HCT116 (cell line): ENCODE measurements at regions not wholly inside any gene's neighbourhood (a gene's known extent, or its start where the extent isn't known, plus 50 kb on each side); places are given as distances from the start of the nearest gene placed in this dataset.

Experiments
- ATAC-seq: fragments of 200-7000 bp; cut with Tn5 transposase; 2 replicates; pipeline ENCODE4 v1.9.1; 2020; ENCODE audit warnings: mild to moderate bottlenecking, moderate library complexity
- BruUV-seq: library from RNA; stranded (reverse); fragments of 400-500 nt; replicated peaks from 2 replicates; lab custom pipeline; 2021; lab: Mats Ljungman, UMichigan
- CTCF ChIA-PET: fragments of 300-600 bp; sonication (Branson Sonifier 250); formaldehyde crosslinking; loops from one replicate; lab custom pipeline; 2021; ENCODE audit warnings: antibody characterized with exemption; lab: Charles Lee
- POLR2A ChIA-PET: fragments of 300-600, 350-600 bp; sonication (Branson Sonifier 250); formaldehyde crosslinking; loops from one replicate; lab custom pipeline; 2021; ENCODE audit warnings: antibody characterized with exemption; lab: Charles Lee
- RAD21 ChIA-PET, 2 experiments: fragments of 300-600 bp; sonication (Branson Sonifier 250); formaldehyde crosslinking; loops; one replicate each; lab custom pipeline; 2023; ENCODE audit warnings: low total read pairs in 2 of 2; ENCODE audit not compliant: uncharacterized antibody in 2 of 2, unreplicated experiment in 2 of 2, low non-redundant PET in 1 of 2; lab: Charles Lee
- DNase-seq: peaks from one replicate; pipeline ENCODE4 v3.0.0-alpha.2; 2010; ENCODE audit warnings: low read depth, low spot score
- H2AFZ ChIP-seq: fragments of 200-600 bp; shearing (Covaris generic), sonication (generic); 2 replicates; pipeline ENCODE4 v1.6.1; 2017; ENCODE audit warnings: low read depth, mixed run types, mixed read lengths, antibody characterized with exemption, low read length; ENCODE audit not compliant: poor library complexity, severe bottlenecking
- H3K27ac ChIP-seq: 2 replicates; pipeline ENCODE4 v1.5.1; 2012; ENCODE audit warnings: low read depth, low read length
- H3K27me3 ChIP-seq: fragments of 200-600 bp; sonication (generic); 2 replicates; pipeline ENCODE4 v1.6.1; 2016; ENCODE audit warnings: mixed run types, low read length, mixed read lengths; ENCODE audit not compliant: insufficient read depth
- H3K36me3 ChIP-seq, 2 experiments: fragments of 200-500 bp in 1 of 2; fragments of 200-600 bp in 1 of 2; sonication (Bioruptor generic) in 1 of 2; sonication (generic) in 1 of 2; 2 replicates each; pipeline versions ENCODE4 v1.5.1 to v1.6.1; 2014 to 2016; ENCODE audit warnings: low read length in 2 of 2, inconsistent platforms in 1 of 2, mixed read lengths in 1 of 2, mixed run types in 1 of 2; ENCODE audit not compliant: insufficient read depth in 2 of 2, control insufficient read depth in 1 of 2
- H3K4me1 ChIP-seq, 2 experiments: fragments of 200-600 bp in 1 of 2; sonication (generic) in 1 of 2; 2 replicates each; pipeline versions ENCODE4 v1.5.1 to v1.6.1; 2012 to 2017; ENCODE audit warnings: low read length in 2 of 2, inconsistent platforms in 1 of 2, mild to moderate bottlenecking in 1 of 2, mixed read lengths in 1 of 2, mixed run types in 1 of 2, moderate library complexity in 1 of 2; ENCODE audit not compliant: insufficient read depth in 2 of 2, control insufficient read depth in 1 of 2
- H3K4me2 ChIP-seq: fragments of 200-600 bp; sonication (generic); 2 replicates; pipeline ENCODE4 v1.6.1; 2017; ENCODE audit warnings: mixed run types, low read length, mixed read lengths
- H3K4me3 ChIP-seq, 2 experiments: fragments of 200-600 bp in 1 of 2; sonication (generic) in 1 of 2; replicated peaks in 1 of 2; 2 replicates each; pipeline ENCODE4 v1.5.1; 2011 to 2016; ENCODE audit warnings: low read length in 2 of 2, control low read depth in 1 of 2, low read depth in 1 of 2, mild to moderate bottlenecking in 1 of 2, mixed read lengths in 1 of 2, mixed run types in 1 of 2
- H3K79me2 ChIP-seq: fragments of 200-600 bp; sonication (generic); 2 replicates; pipeline ENCODE4 v1.6.1; 2017; ENCODE audit warnings: mild to moderate bottlenecking, mixed run types, low read length, moderate library complexity, mixed read lengths; ENCODE audit not compliant: insufficient read depth
- H3K9ac ChIP-seq: fragments of 200-600 bp; sonication (generic); 2 replicates; pipeline ENCODE4 v1.6.1; 2016; ENCODE audit warnings: low read length, mixed read lengths
- H3K9me2 ChIP-seq: fragments of 200-600 bp; sonication (generic), shearing (Covaris generic); 2 replicates; pipeline ENCODE4 v1.6.1; 2017; ENCODE audit warnings: mixed run types, mild to moderate bottlenecking, moderate library complexity; ENCODE audit not compliant: insufficient read depth
- H3K9me3 ChIP-seq, 2 experiments: fragments of 200-500 bp in 1 of 2; fragments of 200-600 bp in 1 of 2; sonication (Bioruptor generic) in 1 of 2; sonication (generic) in 1 of 2; 2 replicates each; pipeline ENCODE4 v1.6.1; 2014 to 2017; ENCODE audit warnings: low read length in 2 of 2, mixed read lengths in 2 of 2, inconsistent platforms in 1 of 2, low read depth in 1 of 2, mild to moderate bottlenecking in 1 of 2, mixed run types in 1 of 2, moderate library complexity in 1 of 2; ENCODE audit not compliant: control insufficient read depth in 1 of 2, insufficient read depth in 1 of 2
- H4K20me1 ChIP-seq: fragments of 200-600 bp; sonication (generic), shearing (Covaris generic); 2 replicates; pipeline ENCODE4 v1.6.1; 2017; ENCODE audit warnings: mixed run types, mild to moderate bottlenecking, moderate library complexity; ENCODE audit not compliant: insufficient read depth
- CEBPB ChIP-seq: IDR thresholded peaks from 2 replicates; pipeline ENCODE4 v1.6.1; 2012; ENCODE audit warnings: low read depth
- EGR1 ChIP-seq: IDR thresholded peaks from 2 replicates; pipeline ENCODE4 v1.6.1; 2012; ENCODE audit warnings: low read depth
- JUND ChIP-seq: IDR thresholded peaks from 2 replicates; pipeline ENCODE4 v1.6.1; 2012
- MAX ChIP-seq: IDR thresholded peaks from 2 replicates; pipeline ENCODE4 v1.6.1; 2012
- POLR2A ChIP-seq: IDR thresholded peaks from 2 replicates; pipeline ENCODE4 v1.7.0; 2011; ENCODE audit warnings: borderline replicate concordance; ENCODE audit not compliant: insufficient read depth, insufficient read length; ENCODE audit errors: extremely low read depth
- POLR2AphosphoS5 ChIP-seq: IDR thresholded peaks from 2 replicates; pipeline ENCODE4 v1.6.1; 2011; ENCODE audit warnings: mild to moderate bottlenecking, low read depth, low read length, moderate library complexity
- REST ChIP-seq: IDR thresholded peaks from 2 replicates; pipeline ENCODE4 v1.6.1; 2012; ENCODE audit warnings: low read depth
- SIN3A ChIP-seq: IDR thresholded peaks from 2 replicates; pipeline ENCODE4 v1.6.1; 2012; ENCODE audit warnings: low read depth
- SRF ChIP-seq: IDR thresholded peaks from 2 replicates; pipeline ENCODE4 v1.6.1; 2012; ENCODE audit warnings: low read depth
- YY1 ChIP-seq: IDR thresholded peaks from 2 replicates; pipeline ENCODE4 v1.6.1; 2011; ENCODE audit warnings: low read length, low read depth, moderate library complexity, mild to moderate bottlenecking; ENCODE audit not compliant: insufficient replicate concordance; ENCODE audit errors: extremely low read depth
- ZBTB33 ChIP-seq: IDR thresholded peaks from 2 replicates; pipeline ENCODE4 v1.6.1; 2011; ENCODE audit warnings: mild to moderate bottlenecking, low read length, moderate library complexity; ENCODE audit not compliant: insufficient replicate concordance; ENCODE audit errors: extremely low read depth
- ZFX ChIP-seq: fragments of 450-650 bp; IDR thresholded peaks from 2 replicates; pipeline ENCODE4 v1.6.1; 2017
- ZNF274 ChIP-seq: fragments of 200-500 bp; sonication (Bioruptor generic); IDR thresholded peaks from 2 replicates; pipeline ENCODE4 v1.6.1; 2014; ENCODE audit warnings: mild to moderate bottlenecking, low read depth, low read length, inconsistent platforms
- intact Hi-C: fragments of 100-400 bp; cut with micrococcal nuclease; formaldehyde crosslinking; loops from 2 replicates; pipeline ENCODE4 v1.10.0; 2022
- TF ChIP-seq, protein P1 (sequence below): IDR thresholded peaks from 2 replicates; pipeline ENCODE4 v1.6.1; 2012
- TF ChIP-seq, protein P2 (sequence below), 3 experiments: fragments of 200-600 bp in 1 of 3; sonication (generic) in 1 of 3; IDR thresholded peaks in 2 of 3; conservative IDR thresholded peaks in 1 of 3; 2 replicates each; pipeline ENCODE4 v1.5.1; 2012 to 2017; ENCODE audit warnings: low read depth in 2 of 3, low read length in 2 of 3, antibody characterized with exemption in 1 of 3, borderline replicate concordance in 1 of 3, control low read depth in 1 of 3, mild to moderate bottlenecking in 1 of 3, mixed read lengths in 1 of 3, mixed run types in 1 of 3, moderate library complexity in 1 of 3; ENCODE audit not compliant: insufficient read depth in 1 of 3

DNA sequence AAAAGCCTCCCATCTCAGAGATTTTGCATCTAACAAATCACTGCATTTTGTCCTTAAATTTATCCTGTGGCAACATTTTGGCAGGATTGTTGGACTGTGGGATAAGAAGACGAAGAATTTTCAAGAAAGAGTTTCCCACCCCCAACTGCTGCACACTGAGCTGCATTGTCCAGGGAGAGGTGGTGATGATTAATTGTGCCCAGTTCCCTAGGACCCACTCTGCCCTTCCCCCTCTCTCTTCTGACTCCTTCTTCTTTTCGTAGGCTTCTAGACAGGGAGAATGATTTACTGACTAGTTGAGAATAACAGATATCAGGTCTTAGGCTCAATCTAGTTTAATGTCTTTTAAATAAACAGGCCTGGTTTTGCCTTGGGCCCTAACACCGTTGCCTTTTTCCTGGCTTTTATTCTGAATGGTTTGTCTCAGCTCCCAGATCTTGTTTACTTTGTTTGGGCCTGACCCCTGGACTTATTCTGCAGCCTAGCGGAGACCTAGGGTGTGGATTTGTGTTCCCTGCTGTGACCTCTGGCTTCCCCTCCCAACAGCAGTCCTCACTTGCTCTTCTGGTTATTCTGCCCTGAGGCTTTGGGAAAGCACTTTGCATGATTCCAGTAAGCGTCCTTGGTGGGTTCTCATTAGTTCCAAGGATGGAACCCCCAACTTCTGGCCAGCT is 233.3 kb downstream of the INSIG2 start:
- Histone ChIP-seq H3K36me3 (no peaks in the 10 kb centered on the region), H3K79me2 (no peaks in the 10 kb centered on the region), H3K27ac (no peak overlapping the region), H3K4me1 (no peaks in the 10 kb centered on the region), H3K4me3 (no peak overlapping the region), H3K9ac (no peak overlapping the region), H3K9me2 (no peaks in the 10 kb centered on the region), H3K27me3 (no peaks in the 10 kb centered on the region), H3K9me3 (no peaks in the 10 kb centered on the region), H3K4me2 (no peak overlapping the region), H4K20me1 (no peaks in the 10 kb centered on the region), H2AFZ (no peak overlapping the region)
- ChIA-PET POLR2A (no interaction called here), CTCF (no interaction called here), RAD21 (no interaction called here)
- TF ChIP-seq REST = no peak
- no peak for TF ChIP-seq MAX
- no peak for TF ChIP-seq ZFX
- TF ChIP-seq POLR2A = no peak
- no peak for TF ChIP-seq EGR1
- TF ChIP-seq CEBPB = no peak
- TF ChIP-seq ZBTB33 = no peak
- TF ChIP-seq, protein P1, sequence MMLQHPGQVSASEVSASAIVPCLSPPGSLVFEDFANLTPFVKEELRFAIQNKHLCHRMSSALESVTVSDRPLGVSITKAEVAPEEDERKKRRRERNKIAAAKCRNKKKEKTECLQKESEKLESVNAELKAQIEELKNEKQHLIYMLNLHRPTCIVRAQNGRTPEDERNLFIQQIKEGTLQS = no peak
- no peak for TF ChIP-seq POLR2AphosphoS5
- no peak for TF ChIP-seq SIN3A
- no peak for TF ChIP-seq ZNF274
- no peak for TF ChIP-seq SRF
- no peak for TF ChIP-seq JUND
- no peak for TF ChIP-seq YY1
- TF ChIP-seq, protein P2, sequence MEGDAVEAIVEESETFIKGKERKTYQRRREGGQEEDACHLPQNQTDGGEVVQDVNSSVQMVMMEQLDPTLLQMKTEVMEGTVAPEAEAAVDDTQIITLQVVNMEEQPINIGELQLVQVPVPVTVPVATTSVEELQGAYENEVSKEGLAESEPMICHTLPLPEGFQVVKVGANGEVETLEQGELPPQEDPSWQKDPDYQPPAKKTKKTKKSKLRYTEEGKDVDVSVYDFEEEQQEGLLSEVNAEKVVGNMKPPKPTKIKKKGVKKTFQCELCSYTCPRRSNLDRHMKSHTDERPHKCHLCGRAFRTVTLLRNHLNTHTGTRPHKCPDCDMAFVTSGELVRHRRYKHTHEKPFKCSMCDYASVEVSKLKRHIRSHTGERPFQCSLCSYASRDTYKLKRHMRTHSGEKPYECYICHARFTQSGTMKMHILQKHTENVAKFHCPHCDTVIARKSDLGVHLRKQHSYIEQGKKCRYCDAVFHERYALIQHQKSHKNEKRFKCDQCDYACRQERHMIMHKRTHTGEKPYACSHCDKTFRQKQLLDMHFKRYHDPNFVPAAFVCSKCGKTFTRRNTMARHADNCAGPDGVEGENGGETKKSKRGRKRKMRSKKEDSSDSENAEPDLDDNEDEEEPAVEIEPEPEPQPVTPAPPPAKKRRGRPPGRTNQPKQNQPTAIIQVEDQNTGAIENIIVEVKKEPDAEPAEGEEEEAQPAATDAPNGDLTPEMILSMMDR (IDR thresholded peaks at IDR 0.05 in 2 of 3, conservative IDR thresholded peaks at IDR 0.05 in 1 of 3; ENCODE audit: borderline replicate concordance in 1 of 3, insufficient read depth in 1 of 3, low read depth in 2 of 3, low read length in 2 of 3) = no peak
- ATAC-seq (no peak), DNase-seq (no peak)
- no TSS peak for BruUV-seq
- intact Hi-C loops = no loop called here
